ENCODE measurements at regions not wholly inside any gene's neighbourhood (a gene's known extent, or its start where the extent isn't known, plus 50 kb on each side); places are given as distances from the start of the nearest gene placed in this dataset.

- H2BK15ac ChIP-seq (ENCODE audit: low read length): no peak overlapping the region
- no peak overlapping the region for H3K4me2 ChIP-seq (ENCODE audit: insufficient read depth, low read length, poor library complexity, severe bottlenecking)
- no peak overlapping the region for H4K8ac ChIP-seq (ENCODE audit: low read depth, low read length)
- no peak overlapping the region for H3K14ac ChIP-seq (ENCODE audit: low read length)
- H3K9me3 ChIP-seq (replicated peaks in 1 of 2; ENCODE audit: control insufficient read depth in 2 of 2, insufficient read depth in 1 of 2, low read depth in 1 of 2, low read length in 2 of 2): no peaks in the 10 kb centered on the region
- no peak overlapping the region for H3K18ac ChIP-seq (ENCODE audit: low read length)
- no peak overlapping the region for H2AK5ac ChIP-seq (ENCODE audit: low read depth, low read length)
- H2BK120ac ChIP-seq (ENCODE audit: low read depth, low read length): no peak overlapping the region
- no peak overlapping the region for H3K23ac ChIP-seq (ENCODE audit: low read depth, low read length, poor library complexity)
- H3K36me3 ChIP-seq (replicated peaks in 1 of 2; ENCODE audit: control insufficient read depth in 2 of 2, insufficient read depth in 2 of 2, low read length in 2 of 2): no peaks in the 10 kb centered on the region
- H3K79me1 ChIP-seq (ENCODE audit: low read depth, low read length): no peaks in the 10 kb centered on the region
- H4K91ac ChIP-seq (ENCODE audit: low read depth, low read length, poor library complexity): no peak overlapping the region
- no peak overlapping the region for H3K4me3 ChIP-seq (ENCODE audit: low read length in 2 of 2)
- H3K4ac ChIP-seq (ENCODE audit: low read length): no peak overlapping the region
- peaks cover 0 to 1% of the 10 kb centered on the region in 2 donors for H3K4me1 ChIP-seq (ENCODE audit: control insufficient read depth in 2 of 2, insufficient read depth in 1 of 2, low read depth in 1 of 2, low read length in 2 of 2)
- WGBS, 2 donors (ENCODE audit: extremely low coverage in 2 of 2, insufficient read length in 2 of 2, insufficient replicate concordance in 1 of 2): no CpG with 5 or more reads among the region's 5 CpGs
- H2BK5ac ChIP-seq (ENCODE audit: low read length): no peak overlapping the region
- H2BK12ac ChIP-seq (ENCODE audit: low read length): no peak overlapping the region
- H2AFZ ChIP-seq (ENCODE audit: low read length): no peak overlapping the region
- no peak for DNase-seq (ENCODE audit: low spot score)
- H3K9ac ChIP-seq (ENCODE audit: low read depth, low read length, poor library complexity): no peak overlapping the region
- no peaks in the 10 kb centered on the region for H3K27me3 ChIP-seq (ENCODE audit: control insufficient read depth in 3 of 3, insufficient read depth in 3 of 3, low read depth in 1 of 3, low read length in 3 of 3)
- H3K27ac ChIP-seq (replicated peaks; ENCODE audit: low read length): no peak overlapping the region
Observed at GRCh38 chr18:45497595-45498286, 117.5 kb upstream of the SLC14A2 start.

- no peaks in the 10 kb centered on the region for H3K36me3 ChIP-seq (replicated peaks in 1 of 2; ENCODE audit: control insufficient read depth in 2 of 2, insufficient read depth in 2 of 2, low read length in 2 of 2)
- no peak overlapping the region for H3K14ac ChIP-seq (ENCODE audit: low read length)
- H3K4me2 ChIP-seq (ENCODE audit: insufficient read depth, low read length, poor library complexity, severe bottlenecking): no peak overlapping the region
- H3K4me3 ChIP-seq (ENCODE audit: low read length in 2 of 2): no peak overlapping the region
- no peaks in the 10 kb centered on the region for H3K27me3 ChIP-seq (ENCODE audit: control insufficient read depth in 3 of 3, insufficient read depth in 3 of 3, low read depth in 1 of 3, low read length in 3 of 3)
- no peak for DNase-seq (ENCODE audit: low spot score)
- no peak overlapping the region for H3K23ac ChIP-seq (ENCODE audit: low read depth, low read length, poor library complexity)
- WGBS, 2 donors (ENCODE audit: extremely low coverage in 2 of 2, insufficient read length in 2 of 2, insufficient replicate concordance in 1 of 2): no CpG with 5 or more reads among the region's 4 CpGs
- no peak overlapping the region for H2BK120ac ChIP-seq (ENCODE audit: low read depth, low read length)
- H2BK5ac ChIP-seq (ENCODE audit: low read length): no peak overlapping the region
- H3K18ac ChIP-seq (ENCODE audit: low read length): no peak overlapping the region
- no peaks in the 10 kb centered on the region for H3K79me1 ChIP-seq (ENCODE audit: low read depth, low read length)
- no peak overlapping the region for H2AK5ac ChIP-seq (ENCODE audit: low read depth, low read length)
- H3K27ac ChIP-seq (replicated peaks; ENCODE audit: low read length): no peak overlapping the region
- no peak overlapping the region for H4K8ac ChIP-seq (ENCODE audit: low read depth, low read length)
- no peak overlapping the region for H2BK12ac ChIP-seq (ENCODE audit: low read length)
- H3K4ac ChIP-seq (ENCODE audit: low read length): no peak overlapping the region
- H2BK15ac ChIP-seq (ENCODE audit: low read length): no peak overlapping the region
- no peak overlapping the region for H2AFZ ChIP-seq (ENCODE audit: low read length)
- H4K91ac ChIP-seq (ENCODE audit: low read depth, low read length, poor library complexity): no peak overlapping the region
- H3K9ac ChIP-seq (ENCODE audit: low read depth, low read length, poor library complexity): no peak overlapping the region
- H3K4me1 ChIP-seq (ENCODE audit: control insufficient read depth in 2 of 2, insufficient read depth in 1 of 2, low read depth in 1 of 2, low read length in 2 of 2): peaks cover 0 to 1% of the 10 kb centered on the region in 2 donors
- no peaks in the 10 kb centered on the region for H3K9me3 ChIP-seq (replicated peaks in 1 of 2; ENCODE audit: control insufficient read depth in 2 of 2, insufficient read depth in 1 of 2, low read depth in 1 of 2, low read length in 2 of 2)
Observed at GRCh38 chr18:45498287-45498658, 117.0 kb upstream of the SLC14A2 start.

GRCh38 chr18:45503990-45504389 is 111.3 kb upstream of the SLC14A2 start:
- no CpG with 5 or more reads among the region's 3 CpGs for WGBS, 2 donors (ENCODE audit: extremely low coverage in 2 of 2, insufficient read length in 2 of 2, insufficient replicate concordance in 1 of 2)
- Histone ChIP-seq H2BK120ac (ENCODE audit: low read depth, low read length) (no peak overlapping the region), H4K91ac (ENCODE audit: low read depth, low read length, poor library complexity) (no peak overlapping the region)

GRCh38 chr18:45505497-45506206 is 109.6 kb upstream of the SLC14A2 start:
- no peak overlapping the region for H3K18ac ChIP-seq (ENCODE audit: low read length)

More at GRCh38 chr18:45503990-45504389, 111.3 kb upstream of the SLC14A2 start:
- Histone ChIP-seq H3K14ac (ENCODE audit: low read length) (no peak overlapping the region), H2AFZ (ENCODE audit: low read length) (no peak overlapping the region), H3K9ac (ENCODE audit: low read depth, low read length, poor library complexity) (no peak overlapping the region), H2AK5ac (ENCODE audit: low read depth, low read length) (no peak overlapping the region), H2BK5ac (ENCODE audit: low read length) (no peak overlapping the region), H3K79me1 (ENCODE audit: low read depth, low read length) (no peaks in the 10 kb centered on the region), H2BK12ac (ENCODE audit: low read length) (no peak overlapping the region), H2BK15ac (ENCODE audit: low read length) (no peak overlapping the region), H3K4me3 (ENCODE audit: low read length in 2 of 2) (no peak overlapping the region), H3K4me1 (ENCODE audit: control insufficient read depth in 2 of 2, insufficient read depth in 1 of 2, low read depth in 1 of 2, low read length in 2 of 2) (no peaks in the 10 kb centered on the region), H3K18ac (ENCODE audit: low read length) (no peak overlapping the region), H3K9me3 (replicated peaks in 1 of 2; ENCODE audit: control insufficient read depth in 2 of 2, insufficient read depth in 1 of 2, low read depth in 1 of 2, low read length in 2 of 2) (peaks cover 0 to 2% of the 10 kb centered on the region in 2 donors), H3K27me3 (ENCODE audit: control insufficient read depth in 3 of 3, insufficient read depth in 3 of 3, low read depth in 1 of 3, low read length in 3 of 3) (no peaks in the 10 kb centered on the region), H4K8ac (ENCODE audit: low read depth, low read length) (no peak overlapping the region), H3K4me2 (ENCODE audit: insufficient read depth, low read length, poor library complexity, severe bottlenecking) (no peak overlapping the region), H3K23ac (ENCODE audit: low read depth, low read length, poor library complexity) (no peak overlapping the region), H3K27ac (replicated peaks; ENCODE audit: low read length) (no peak overlapping the region), H3K4ac (ENCODE audit: low read length) (no peak overlapping the region), H3K36me3 (replicated peaks in 1 of 2; ENCODE audit: control insufficient read depth in 2 of 2, insufficient read depth in 2 of 2, low read length in 2 of 2) (no peaks in the 10 kb centered on the region)
- DNase-seq (ENCODE audit: low spot score): no peak

More at GRCh38 chr18:45505497-45506206, 109.6 kb upstream of the SLC14A2 start:
- H2BK12ac ChIP-seq (ENCODE audit: low read length): no peak overlapping the region
- DNase-seq (ENCODE audit: low spot score): no peak
- H3K9me3 ChIP-seq (replicated peaks in 1 of 2; ENCODE audit: control insufficient read depth in 2 of 2, insufficient read depth in 1 of 2, low read depth in 1 of 2, low read length in 2 of 2): peaks cover 0 to 2% of the 10 kb centered on the region in 2 donors
- no peak overlapping the region for H3K9ac ChIP-seq (ENCODE audit: low read depth, low read length, poor library complexity)
- H3K23ac ChIP-seq (ENCODE audit: low read depth, low read length, poor library complexity): no peak overlapping the region
- no peaks in the 10 kb centered on the region for H3K27me3 ChIP-seq (ENCODE audit: control insufficient read depth in 3 of 3, insufficient read depth in 3 of 3, low read depth in 1 of 3, low read length in 3 of 3)
- WGBS, 2 donors (ENCODE audit: extremely low coverage in 2 of 2, insufficient read length in 2 of 2, insufficient replicate concordance in 1 of 2): no CpG with 5 or more reads among the region's 12 CpGs
- H2BK15ac ChIP-seq (ENCODE audit: low read length): no peak overlapping the region
- peaks cover 0 to 1% of the 10 kb centered on the region in 2 donors for H3K4me1 ChIP-seq (ENCODE audit: control insufficient read depth in 2 of 2, insufficient read depth in 1 of 2, low read depth in 1 of 2, low read length in 2 of 2)
- no peak overlapping the region for H2BK5ac ChIP-seq (ENCODE audit: low read length)
- H2BK120ac ChIP-seq (ENCODE audit: low read depth, low read length): no peak overlapping the region
- H3K36me3 ChIP-seq (replicated peaks in 1 of 2; ENCODE audit: control insufficient read depth in 2 of 2, insufficient read depth in 2 of 2, low read length in 2 of 2): no peaks in the 10 kb centered on the region
- no peaks in the 10 kb centered on the region for H3K79me1 ChIP-seq (ENCODE audit: low read depth, low read length)
- no peak overlapping the region for H3K4ac ChIP-seq (ENCODE audit: low read length)
- no peak overlapping the region for H2AFZ ChIP-seq (ENCODE audit: low read length)
- no peak overlapping the region for H4K91ac ChIP-seq (ENCODE audit: low read depth, low read length, poor library complexity)
- H2AK5ac ChIP-seq (ENCODE audit: low read depth, low read length): no peak overlapping the region
- H3K14ac ChIP-seq (ENCODE audit: low read length): no peak overlapping the region
- no peak overlapping the region for H4K8ac ChIP-seq (ENCODE audit: low read depth, low read length)
- H3K4me2 ChIP-seq (ENCODE audit: insufficient read depth, low read length, poor library complexity, severe bottlenecking): no peak overlapping the region
- no peak overlapping the region for H3K4me3 ChIP-seq (ENCODE audit: low read length in 2 of 2)
- no peak overlapping the region for H3K27ac ChIP-seq (replicated peaks; ENCODE audit: low read length)
